SK-N-MC (cell line): ENCODE measurements at regions not wholly inside any gene's neighbourhood (a gene's known extent, or its start where the extent isn't known, plus 50 kb on each side); places are given as distances from the start of the nearest gene placed in this dataset.

Experiments used
- EZH2 ChIP-seq: fragments of 200-600 bp; sonication (generic); IDR thresholded peaks from one replicate; pipeline ENCODE4 v1.6.1; 2017; ENCODE audit warnings: antibody characterized with exemption
- POLR2AphosphoS5 ChIP-seq: IDR thresholded peaks from 2 replicates; pipeline ENCODE4 v1.6.1; 2012; ENCODE audit warnings: mild to moderate bottlenecking, low read depth, low read length, borderline replicate concordance

DNA sequence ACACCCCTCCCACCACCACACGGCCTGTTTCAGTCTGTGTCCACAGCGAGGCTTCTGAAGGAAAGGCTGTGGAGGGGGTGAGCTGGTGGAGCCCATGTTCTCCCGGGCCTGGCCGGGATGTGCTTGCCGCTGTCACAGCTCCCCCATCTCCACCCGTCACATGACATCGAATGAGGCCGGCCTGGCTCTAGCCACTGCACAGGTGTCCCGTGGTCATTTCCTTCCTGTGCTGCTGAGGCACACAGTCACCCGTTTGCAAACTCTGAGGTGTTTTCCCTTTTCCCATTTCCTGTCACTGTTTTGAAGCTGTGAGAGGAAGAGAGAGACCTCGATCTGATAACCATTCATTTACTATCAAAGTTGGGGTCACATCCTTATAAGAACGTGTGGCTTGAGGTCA is 55.7 kb upstream of the CLDN5 start:
- TF ChIP-seq POLR2AphosphoS5: no peak
- no peak for TF ChIP-seq EZH2
